OCI-LY7 (cell line): ENCODE measurements at regions not wholly inside any gene's neighbourhood (a gene's known extent, or its start where the extent isn't known, plus 50 kb on each side); places are given as distances from the start of the nearest gene placed in this dataset.
"Not testable (repeated sequence)": the region's sequence is repeated elsewhere in the genome, so short reads cannot be mapped to it uniquely, and the experiment has no call there.

ENCODE experiments used
- BruUV-seq: library from RNA; stranded (reverse); fragments of 400-500 nt; replicated peaks from 2 replicates; lab custom pipeline; 2021; lab: Mats Ljungman, UMichigan
- CTCF ChIA-PET: fragments of 300-600 bp; sonication (Branson Sonifier 250); formaldehyde crosslinking; loops from one replicate; lab custom pipeline; 2022; ENCODE audit warnings: antibody characterized with exemption; ENCODE audit not compliant: unreplicated experiment; lab: Charles Lee
- POLR2A ChIA-PET: fragments of 300-600 bp; sonication (Branson Sonifier 250); formaldehyde crosslinking; loops from one replicate; lab custom pipeline; 2022; ENCODE audit warnings: antibody characterized with exemption; lab: Charles Lee
- DNase-seq: peaks from one replicate; pipeline ENCODE4 v3.0.0-alpha.2; 2015; ENCODE audit warnings: low spot score
- H2AFZ ChIP-seq: fragments of 200-600 bp; sonication (generic), shearing (Covaris generic); 2 replicates; pipeline ENCODE4 v1.6.1; 2014; ENCODE audit warnings: mild to moderate bottlenecking, antibody characterized with exemption, low read length, moderate library complexity
- H3K27ac ChIP-seq: fragments of 200-600 bp; sonication (generic); 2 replicates; pipeline ENCODE4 v1.5.1; 2014; ENCODE audit warnings: mixed run types, low read depth, mild to moderate bottlenecking, moderate library complexity, low read length, inconsistent platforms; ENCODE audit not compliant: poor library complexity, severe bottlenecking
- H3K36me3 ChIP-seq: fragments of 200-600 bp; sonication (generic); 2 replicates; pipeline ENCODE4 v1.6.1; 2014; ENCODE audit warnings: mild to moderate bottlenecking, antibody characterized with exemption, low read length, moderate library complexity, mixed read lengths; ENCODE audit not compliant: insufficient read depth
- H3K4me1 ChIP-seq: fragments of 200-600 bp; sonication (generic); 2 replicates; pipeline ENCODE4 v1.5.1; 2014; ENCODE audit warnings: mild to moderate bottlenecking, low read length; ENCODE audit not compliant: insufficient read depth, poor library complexity, severe bottlenecking
- H3K4me2 ChIP-seq: fragments of 200-600 bp; sonication (generic); 2 replicates; pipeline ENCODE4 v1.6.1; 2014; ENCODE audit warnings: mild to moderate bottlenecking, low read length
- H3K4me3 ChIP-seq: fragments of 200-600 bp; sonication (generic); 2 replicates; pipeline ENCODE4 v1.5.1; 2014; ENCODE audit warnings: mild to moderate bottlenecking, low read depth, low read length; ENCODE audit not compliant: poor library complexity, severe bottlenecking
- H3K79me2 ChIP-seq: fragments of 200-600 bp; sonication (generic); 2 replicates; pipeline ENCODE4 v1.6.1; 2016; ENCODE audit warnings: low read depth, mild to moderate bottlenecking, low read length, moderate library complexity, mixed read lengths; ENCODE audit not compliant: insufficient read depth
- H3K9me2 ChIP-seq: fragments of 200-600 bp; sonication (generic); 2 replicates; pipeline ENCODE4 v1.6.1; 2016; ENCODE audit warnings: mild to moderate bottlenecking, low read length, mixed read lengths; ENCODE audit not compliant: insufficient read depth
- H3K9me3 ChIP-seq: fragments of 200-600 bp; sonication (generic); 2 replicates; pipeline ENCODE4 v1.6.1; 2014; ENCODE audit warnings: mild to moderate bottlenecking, mixed run types, low read length, mixed read lengths
- H4K20me1 ChIP-seq: fragments of 200-600 bp; sonication (generic); 2 replicates; pipeline ENCODE4 v1.6.1; 2014; ENCODE audit warnings: mild to moderate bottlenecking, antibody characterized with exemption, low read length, moderate library complexity, mixed read lengths; ENCODE audit not compliant: insufficient read depth
- CTCF ChIP-seq: fragments of 200-600 bp; sonication (generic); conservative IDR thresholded peaks from 2 replicates; pipeline ENCODE4 v1.5.1; 2014; ENCODE audit warnings: mild to moderate bottlenecking, antibody characterized with exemption, low read length, moderate library complexity, mixed read lengths
- EZH2phosphoT487 ChIP-seq: fragments of 200-600 bp; sonication (generic); IDR thresholded peaks from 2 replicates; pipeline ENCODE4 v1.6.1; 2018; ENCODE audit warnings: low read depth, borderline replicate concordance, mild to moderate bottlenecking, mixed run types, antibody characterized with exemption, low read length, moderate library complexity, mixed read lengths
- intact Hi-C: fragments of 100-400 bp; cut with micrococcal nuclease; formaldehyde crosslinking; loops from one replicate; pipeline ENCODE4 v1.10.0; 2022; ENCODE audit not compliant: unreplicated experiment

GRCh38 chr6:85002847-85003246 lies 238.4 kb upstream of the TBX18 start:
- no peaks in the 10 kb centered on the region for H3K9me3 ChIP-seq
- no peaks in the 10 kb centered on the region for H3K9me2 ChIP-seq
- POLR2A ChIA-PET = interaction anchor here (0.6 kb wide), 1 partner anchor 261 kb away, joined by 3 read pairs; no protein-coding TSS in a partner anchor
- no TSS peak for BruUV-seq
- TF ChIP-seq CTCF (no peak), EZH2phosphoT487 (no peak)
- no peak for DNase-seq
- H3K4me2 ChIP-seq = no peak overlapping the region
- H2AFZ ChIP-seq = no peak overlapping the region
- H3K36me3 ChIP-seq = no peaks in the 10 kb centered on the region
- no peak overlapping the region for H3K4me3 ChIP-seq
- CTCF ChIA-PET = no interaction called here
- H3K79me2 ChIP-seq = no peaks in the 10 kb centered on the region
- intact Hi-C loops = no loop called here
- no peaks in the 10 kb centered on the region for H4K20me1 ChIP-seq
- no peaks in the 10 kb centered on the region for H3K4me1 ChIP-seq
- H3K27ac ChIP-seq = no peak overlapping the region

- H3K9me2 ChIP-seq = no peaks in the 10 kb centered on the region
- no peak overlapping the region for H3K4me2 ChIP-seq
- no peak for DNase-seq
- ChIA-PET CTCF (no interaction called here), POLR2A (no interaction called here)
- H3K27ac ChIP-seq = no peak overlapping the region
- no peak for TF ChIP-seq CTCF
- no peak for TF ChIP-seq EZH2phosphoT487
- H3K4me1 ChIP-seq = no peaks in the 10 kb centered on the region
- H3K9me3 ChIP-seq = no peaks in the 10 kb centered on the region
- H3K4me3 ChIP-seq = no peak overlapping the region
- no peaks in the 10 kb centered on the region for H4K20me1 ChIP-seq
- H2AFZ ChIP-seq = no peak overlapping the region
- intact Hi-C loops = no loop called here
- H3K36me3 ChIP-seq = no peaks in the 10 kb centered on the region
- H3K79me2 ChIP-seq = no peaks in the 10 kb centered on the region
- BruUV-seq = no TSS peak
Observed at GRCh38 chr6:85000001-85000400, 235.6 kb upstream of the TBX18 start.

GRCh38 chr6:84998223-84998622 lies 233.8 kb upstream of the TBX18 start:
- no peaks in the 10 kb centered on the region for H3K4me1 ChIP-seq
- no peaks in the 10 kb centered on the region for H4K20me1 ChIP-seq
- BruUV-seq = no TSS peak
- POLR2A ChIA-PET = no interaction called here
- DNase-seq = no peak
- H2AFZ ChIP-seq = no peak overlapping the region
- H3K4me3 ChIP-seq = no peak overlapping the region
- TF ChIP-seq CTCF (no peak), EZH2phosphoT487 (no peak)
- no peaks in the 10 kb centered on the region for H3K9me2 ChIP-seq
- CTCF ChIA-PET = no interaction called here
- intact Hi-C loops = no loop called here
- H3K27ac ChIP-seq = no peak overlapping the region
- H3K4me2 ChIP-seq = no peak overlapping the region
- no peaks in the 10 kb centered on the region for H3K36me3 ChIP-seq
- no peaks in the 10 kb centered on the region for H3K9me3 ChIP-seq
- H3K79me2 ChIP-seq = no peaks in the 10 kb centered on the region

GRCh38 chr6:84988766-84989165 lies 224.4 kb upstream of the TBX18 start:
- BruUV-seq, H3K27ac ChIP-seq, H3K4me2 ChIP-seq, H3K4me3 ChIP-seq, H3K9me3 ChIP-seq, H4K20me1 ChIP-seq, DNase-seq, H3K4me1 ChIP-seq, POLR2A ChIA-PET, H3K79me2 ChIP-seq, intact Hi-C loops, H3K36me3 ChIP-seq, CTCF ChIA-PET, H3K9me2 ChIP-seq, H2AFZ ChIP-seq: not testable (repeated sequence)
